BE2C (cell line): ENCODE measurements at regions not wholly inside any gene's neighbourhood (a gene's known extent, or its start where the extent isn't known, plus 50 kb on each side); places are given as distances from the start of the nearest gene placed in this dataset.

Experiments used
- DNase-seq: peaks from one replicate; pipeline ENCODE4 v3.0.0-alpha.2; 2020
- H3K27me3 ChIP-seq: fragments of 250-450 bp; sonication (Bioruptor Pico); 2 replicates; pipeline ENCODE4 v1.5.1; 2020; ENCODE audit warnings: mild to moderate bottlenecking
- H3K36me3 ChIP-seq: fragments of 250-450 bp; sonication (Bioruptor Pico); 2 replicates; pipeline ENCODE4 v1.5.1; 2020; ENCODE audit warnings: mild to moderate bottlenecking
- H3K4me1 ChIP-seq: fragments of 250-450 bp; sonication (Bioruptor Pico); 2 replicates; pipeline ENCODE4 v1.5.1; 2020
- H3K4me3 ChIP-seq: 2 replicates; pipeline ENCODE4 v1.5.1; 2011; ENCODE audit warnings: low read depth, low read length
- H3K9me3 ChIP-seq: fragments of 250-450 bp; sonication (Bioruptor Pico); 2 replicates; pipeline ENCODE4 v1.5.1; 2020
- CTCF ChIP-seq: IDR thresholded peaks from 2 replicates; pipeline ENCODE4 v1.5.1; 2012; ENCODE audit warnings: mild to moderate bottlenecking, low read depth, low read length

- no peak for TF ChIP-seq CTCF
- H3K9me3 ChIP-seq, result no peaks in the 10 kb centered on the region
- no peaks in the 10 kb centered on the region for H3K4me1 ChIP-seq
- H3K36me3 ChIP-seq, result no peaks in the 10 kb centered on the region
- DNase-seq, result no peak
- no peak overlapping the region for H3K4me3 ChIP-seq
- no peaks in the 10 kb centered on the region for H3K27me3 ChIP-seq
These were observed 569.4 kb downstream of the BCOR start for GRCh38 chrX:39528161-39528916.

GRCh38 chrX:39532761-39533160, 565.0 kb downstream of the BCOR start:
- no peaks in the 10 kb centered on the region for H3K9me3 ChIP-seq
- DNase-seq, result no peak
- H3K36me3 ChIP-seq, result no peaks in the 10 kb centered on the region
- no peaks in the 10 kb centered on the region for H3K4me1 ChIP-seq
- no peak overlapping the region for H3K4me3 ChIP-seq
- TF ChIP-seq CTCF, result no peak
- H3K27me3 ChIP-seq, result no peaks in the 10 kb centered on the region

- no peaks in the 10 kb centered on the region for H3K4me1 ChIP-seq
- no peak for TF ChIP-seq CTCF
- H3K4me3 ChIP-seq, result no peak overlapping the region
- H3K9me3 ChIP-seq, result no peaks in the 10 kb centered on the region
- H3K36me3 ChIP-seq, result no peaks in the 10 kb centered on the region
- H3K27me3 ChIP-seq, result no peaks in the 10 kb centered on the region
- no peak for DNase-seq
These were observed 562.8 kb downstream of the BCOR start for GRCh38 chrX:39534949-39535348.

- DNase-seq, result no peak
- Histone ChIP-seq H3K27me3 (no peaks in the 10 kb centered on the region), H3K36me3 (no peaks in the 10 kb centered on the region), H3K4me1 (no peaks in the 10 kb centered on the region), H3K4me3 (no peak overlapping the region), H3K9me3 (no peaks in the 10 kb centered on the region)
- no peak for TF ChIP-seq CTCF
These were observed 561.5 kb downstream of the BCOR start for GRCh38 chrX:39536211-39536610.

GRCh38 chrX:39541881-39542280, 555.9 kb downstream of the BCOR start:
- no peak overlapping the region for H3K4me3 ChIP-seq
- H3K4me1 ChIP-seq, result no peaks in the 10 kb centered on the region
- H3K9me3 ChIP-seq, result no peaks in the 10 kb centered on the region
- no peaks in the 10 kb centered on the region for H3K27me3 ChIP-seq
- H3K36me3 ChIP-seq, result no peaks in the 10 kb centered on the region
- DNase-seq, result no peak
- TF ChIP-seq CTCF, result no peak

DNA sequence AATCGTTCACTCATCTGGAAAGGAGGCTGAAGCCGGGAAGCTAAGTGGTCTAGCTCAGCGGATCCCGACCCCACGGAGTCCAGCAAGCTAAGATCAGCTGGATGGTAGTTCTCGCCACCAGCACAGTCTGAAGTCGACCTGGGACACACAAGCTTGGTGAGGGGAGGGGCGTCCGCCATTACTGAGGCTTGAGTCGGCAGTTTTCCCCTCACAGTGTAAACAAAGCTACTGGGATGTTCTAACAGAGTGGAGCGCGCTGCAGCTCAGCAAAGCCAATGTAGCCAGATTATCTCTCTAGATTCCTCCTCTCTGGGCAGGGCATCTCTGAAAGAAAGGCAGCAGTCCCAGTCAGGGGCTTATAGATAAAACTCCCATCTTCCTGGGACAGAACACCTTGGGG, 555.4 kb downstream of the BCOR start:
- TF ChIP-seq CTCF, result no peak
- no peaks in the 10 kb centered on the region for H3K36me3 ChIP-seq
- no peak for DNase-seq
- H3K9me3 ChIP-seq, result no peaks in the 10 kb centered on the region
- no peak overlapping the region for H3K4me3 ChIP-seq
- no peaks in the 10 kb centered on the region for H3K27me3 ChIP-seq
- no peaks in the 10 kb centered on the region for H3K4me1 ChIP-seq
